CD4-positive, alpha-beta T cell (primary cell): ENCODE measurements at regions not wholly inside any gene's neighbourhood (a gene's known extent, or its start where the extent isn't known, plus 50 kb on each side); places are given as distances from the start of the nearest gene placed in this dataset.

ENCODE experiments used
- ATAC-seq: fragments of 200-7000 bp; cut with Tn5 transposase; one replicate; pipeline ENCODE4 v1.10.0; 2022; ENCODE audit warnings: mild to moderate bottlenecking; ENCODE audit not compliant: poor library complexity
- CTCF ChIA-PET: fragments of 350-600 bp; sonication (Branson Sonifier 250); formaldehyde crosslinking; loops from one replicate; lab custom pipeline; 2021; ENCODE audit warnings: antibody characterized with exemption, inconsistent platforms; lab: Charles Lee
- POLR2A ChIA-PET: fragments of 350-600 bp; sonication (Branson Sonifier 250); formaldehyde crosslinking; loops from one replicate; lab custom pipeline; 2021; ENCODE audit warnings: antibody characterized with exemption, inconsistent platforms; lab: Charles Lee
- DNase-seq, 14 experiments: peaks; one replicate each; pipeline ENCODE4 v3.0.0-alpha.2; 2013 to 2020; ENCODE audit warnings: mixed read lengths in 2 of 14
- H3K27ac ChIP-seq, 2 donors: one replicate each; pipeline versions ENCODE4 v1.5.1 to v1.7.0; 2013; ENCODE audit warnings: low read length in 2 of 2, low read depth in 1 of 2, mild to moderate bottlenecking in 1 of 2
- H3K27me3 ChIP-seq, 2 experiments: 1 replicate in 1 of 2; 2 replicates in 1 of 2; pipeline versions ENCODE4 v1.6.1 to v1.7.0; 2013; ENCODE audit warnings: low read length in 2 of 2, control low read depth in 1 of 2, mild to moderate bottlenecking in 1 of 2, moderate library complexity in 1 of 2; ENCODE audit not compliant: insufficient read depth in 2 of 2, control insufficient read depth in 1 of 2
- H3K36me3 ChIP-seq: one replicate; pipeline ENCODE4 v1.6.1; 2013; ENCODE audit warnings: low read length, control low read depth; ENCODE audit not compliant: insufficient read depth
- H3K4me1 ChIP-seq: one replicate; pipeline ENCODE4 v1.6.1; 2013; ENCODE audit warnings: low read length, control low read depth; ENCODE audit not compliant: insufficient read depth
- H3K4me3 ChIP-seq: one replicate; pipeline ENCODE4 v1.5.1; 2013; ENCODE audit warnings: mild to moderate bottlenecking, low read length, moderate library complexity
- H3K9me3 ChIP-seq, 2 experiments: 1 replicate in 1 of 2; 2 replicates in 1 of 2; pipeline versions ENCODE4 v1.6.1 to v1.7.0; 2013; ENCODE audit warnings: low read length in 2 of 2, mild to moderate bottlenecking in 2 of 2, control low read depth in 1 of 2, moderate library complexity in 1 of 2; ENCODE audit not compliant: control insufficient read depth in 1 of 2, insufficient read depth in 1 of 2
- H3K27ac Mint-ChIP-seq: one replicate; pipeline ENCODE4 v1.8.0; 2020; ENCODE audit warnings: mixed read lengths
- H3K27me3 Mint-ChIP-seq: one replicate; pipeline ENCODE4 v1.8.0; 2021; ENCODE audit warnings: mixed read lengths
- H3K36me3 Mint-ChIP-seq: one replicate; pipeline ENCODE4 v1.8.0; 2021; ENCODE audit warnings: low read depth, mixed read lengths
- H3K4me1 Mint-ChIP-seq: one replicate; pipeline ENCODE4 v1.8.0; 2021; ENCODE audit warnings: low read depth, mixed read lengths
- H3K4me3 Mint-ChIP-seq: one replicate; pipeline ENCODE4 v1.8.0; 2020; ENCODE audit warnings: mild to moderate bottlenecking, mixed read lengths
- H3K9me3 Mint-ChIP-seq: one replicate; pipeline ENCODE4 v1.8.0; 2020; ENCODE audit warnings: mixed read lengths
- intact Hi-C, 2 experiments: fragments of 100-400 bp; cut with DNase I in 1 of 2; cut with micrococcal nuclease in 1 of 2; formaldehyde crosslinking; loops; one replicate each; pipeline versions ENCODE4 v1.15.1 to v1.9.0; 2023 to 2025; cut with DNase I, micrococcal nuclease
- TF ChIP-seq, protein P1 (sequence below): fragments of 200-600 bp; IDR thresholded peaks from one replicate; pipeline ENCODE4 v1.8.0; 2022; ENCODE audit warnings: antibody characterized with exemption, mild to moderate bottlenecking

- H3K36me3 Mint-ChIP-seq: no peaks in the 10 kb centered on the region
- no peaks in the 10 kb centered on the region for H3K4me1 Mint-ChIP-seq
- no peak overlapping the region for H3K27ac ChIP-seq
- H3K36me3 ChIP-seq: no peaks in the 10 kb centered on the region
- no peaks in the 10 kb centered on the region for H3K27me3 Mint-ChIP-seq
- peaks cover 7% of the 10 kb centered on the region for H3K9me3 Mint-ChIP-seq
- DNase-seq (no peak), ATAC-seq (no peak)
- CTCF ChIA-PET: no interaction called here
- H3K4me3 ChIP-seq: no peak overlapping the region
- intact Hi-C loops: no loop called here
- POLR2A ChIA-PET: no interaction called here
- H3K9me3 ChIP-seq: no peaks in the 10 kb centered on the region
- TF ChIP-seq, protein P1, sequence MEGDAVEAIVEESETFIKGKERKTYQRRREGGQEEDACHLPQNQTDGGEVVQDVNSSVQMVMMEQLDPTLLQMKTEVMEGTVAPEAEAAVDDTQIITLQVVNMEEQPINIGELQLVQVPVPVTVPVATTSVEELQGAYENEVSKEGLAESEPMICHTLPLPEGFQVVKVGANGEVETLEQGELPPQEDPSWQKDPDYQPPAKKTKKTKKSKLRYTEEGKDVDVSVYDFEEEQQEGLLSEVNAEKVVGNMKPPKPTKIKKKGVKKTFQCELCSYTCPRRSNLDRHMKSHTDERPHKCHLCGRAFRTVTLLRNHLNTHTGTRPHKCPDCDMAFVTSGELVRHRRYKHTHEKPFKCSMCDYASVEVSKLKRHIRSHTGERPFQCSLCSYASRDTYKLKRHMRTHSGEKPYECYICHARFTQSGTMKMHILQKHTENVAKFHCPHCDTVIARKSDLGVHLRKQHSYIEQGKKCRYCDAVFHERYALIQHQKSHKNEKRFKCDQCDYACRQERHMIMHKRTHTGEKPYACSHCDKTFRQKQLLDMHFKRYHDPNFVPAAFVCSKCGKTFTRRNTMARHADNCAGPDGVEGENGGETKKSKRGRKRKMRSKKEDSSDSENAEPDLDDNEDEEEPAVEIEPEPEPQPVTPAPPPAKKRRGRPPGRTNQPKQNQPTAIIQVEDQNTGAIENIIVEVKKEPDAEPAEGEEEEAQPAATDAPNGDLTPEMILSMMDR: no peak
- H3K4me1 ChIP-seq: no peaks in the 10 kb centered on the region
- no peak overlapping the region for H3K27ac Mint-ChIP-seq
- H3K4me3 Mint-ChIP-seq: no peak overlapping the region
- no peaks in the 10 kb centered on the region for H3K27me3 ChIP-seq
These were observed 990.5 kb downstream of the TBL1XR1 start for GRCh38 chr3:176206809-176207208.

DNA sequence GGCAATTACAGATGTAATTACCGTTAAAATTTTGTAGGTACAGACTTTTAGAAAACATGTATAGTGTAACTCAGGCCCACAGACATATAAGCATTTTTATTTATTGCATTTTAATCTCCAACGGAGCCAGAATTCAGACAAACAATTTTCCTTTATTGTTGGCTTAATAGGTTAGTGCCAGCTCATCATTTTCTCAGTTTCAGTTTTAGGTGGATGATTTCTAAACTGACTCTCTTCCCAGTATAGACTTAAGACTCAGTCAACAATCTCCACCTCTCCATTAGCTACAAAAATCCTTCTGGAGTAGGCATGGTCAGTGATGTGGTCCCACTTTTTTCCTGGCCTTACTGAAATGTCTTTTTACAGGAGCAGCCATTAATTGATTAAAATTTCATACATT is 994.6 kb downstream of the TBL1XR1 start:
- Mint-ChIP-seq H3K4me1 (no peaks in the 10 kb centered on the region), H3K9me3 (peaks cover 3% of the 10 kb centered on the region), H3K4me3 (no peak overlapping the region), H3K36me3 (no peaks in the 10 kb centered on the region), H3K27me3 (no peaks in the 10 kb centered on the region), H3K27ac (no peak overlapping the region)
- CTCF ChIA-PET: no interaction called here
- Histone ChIP-seq H3K4me1 (no peaks in the 10 kb centered on the region), H3K27me3 (no peaks in the 10 kb centered on the region), H3K4me3 (no peak overlapping the region), H3K27ac (no peak overlapping the region), H3K36me3 (no peaks in the 10 kb centered on the region), H3K9me3 (no peaks in the 10 kb centered on the region)
- intact Hi-C loops: no loop called here
- TF ChIP-seq, protein P1: no peak
- POLR2A ChIA-PET: no interaction called here
- ATAC-seq (no peak), DNase-seq (no peak)

DNA sequence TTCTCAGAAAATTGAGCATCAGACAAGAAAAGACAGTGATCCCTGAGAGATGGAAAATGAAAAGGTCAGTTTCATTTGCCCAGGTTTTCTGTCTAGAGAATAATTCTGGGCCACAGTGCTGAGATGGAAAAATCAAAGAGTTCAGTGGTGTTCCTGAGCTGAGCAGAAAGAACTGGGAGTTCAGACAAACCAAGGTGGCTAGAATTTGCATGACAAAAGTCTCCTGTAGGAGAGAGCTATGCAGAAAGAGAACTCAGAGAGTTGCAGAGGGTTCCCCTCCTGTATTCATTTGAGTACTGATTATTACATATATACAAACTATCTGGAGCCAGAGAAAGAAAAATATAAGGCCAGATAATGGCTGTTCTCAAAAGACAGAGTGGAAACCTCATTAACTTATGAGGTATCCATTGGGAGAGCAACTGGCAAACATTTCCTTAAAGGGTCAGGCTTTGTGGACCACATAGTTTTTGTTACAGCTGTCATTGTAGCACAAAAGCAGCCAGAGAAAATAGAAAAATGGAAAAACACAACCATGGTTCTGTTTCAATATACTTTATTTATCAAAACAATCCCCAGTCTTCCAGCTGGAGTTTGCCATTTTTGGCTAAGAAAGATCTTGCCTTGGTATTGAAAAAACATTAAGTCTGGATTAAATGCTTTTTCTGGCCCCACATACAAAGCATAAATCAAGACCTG is 1004.1 kb downstream of the TBL1XR1 start:
- Mint-ChIP-seq H3K9me3 (peaks cover 15% of the 10 kb centered on the region), H3K4me1 (no peaks in the 10 kb centered on the region), H3K4me3 (no peak overlapping the region), H3K27ac (no peak overlapping the region), H3K36me3 (no peaks in the 10 kb centered on the region), H3K27me3 (no peaks in the 10 kb centered on the region)
- H3K27me3 ChIP-seq: no peaks in the 10 kb centered on the region
- H3K4me1 ChIP-seq: no peaks in the 10 kb centered on the region
- ChIA-PET POLR2A (no interaction called here), CTCF (no interaction called here)
- TF ChIP-seq, protein P1: no peak
- intact Hi-C loops: no loop called here
- H3K4me3 ChIP-seq: no peak overlapping the region
- no peak overlapping the region for H3K27ac ChIP-seq
- no peaks in the 10 kb centered on the region for H3K36me3 ChIP-seq
- DNase-seq: no peak
- ATAC-seq: no peak
- H3K9me3 ChIP-seq: peaks cover 5 to 10% of the 10 kb centered on the region in 2 experiments
